GM12865 (cell line): ENCODE measurements at regions not wholly inside any gene's neighbourhood (a gene's known extent, or its start where the extent isn't known, plus 50 kb on each side); places are given as distances from the start of the nearest gene placed in this dataset.

Source experiments
- DNase-seq: peaks from one replicate; pipeline ENCODE4 v3.0.0; 2010; ENCODE audit warnings: low read depth
- H3K4me3 ChIP-seq: 2 replicates; pipeline ENCODE4 v1.5.1; 2011; ENCODE audit warnings: mild to moderate bottlenecking, low read depth, low read length, control low read depth
- TF ChIP-seq, protein P1 (sequence below): IDR thresholded peaks from 2 replicates; pipeline ENCODE4 v1.5.1; 2011; ENCODE audit warnings: low read length, control low read depth, low read depth, inconsistent platforms; ENCODE audit not compliant: insufficient read depth; ENCODE audit errors: missing control alignments

DNA sequence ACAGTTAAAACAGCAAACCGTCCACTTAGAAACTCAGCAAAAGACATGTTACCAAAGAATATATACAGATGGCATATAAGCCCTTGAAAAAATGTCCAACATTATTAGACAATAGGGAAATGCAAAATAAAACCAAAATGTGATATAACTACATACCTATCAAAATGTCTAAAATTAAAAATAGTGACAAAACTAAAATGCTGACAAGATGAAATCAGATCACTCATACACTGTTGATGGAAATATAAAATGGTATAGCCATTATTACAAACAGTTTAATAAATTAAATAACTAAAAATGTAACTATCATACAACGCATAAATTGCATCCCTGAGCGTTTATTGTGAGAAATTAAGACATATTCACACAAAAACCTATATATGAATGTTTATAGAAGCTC, 939.7 kb upstream of the ZWINT start:
- TF ChIP-seq, protein P1, sequence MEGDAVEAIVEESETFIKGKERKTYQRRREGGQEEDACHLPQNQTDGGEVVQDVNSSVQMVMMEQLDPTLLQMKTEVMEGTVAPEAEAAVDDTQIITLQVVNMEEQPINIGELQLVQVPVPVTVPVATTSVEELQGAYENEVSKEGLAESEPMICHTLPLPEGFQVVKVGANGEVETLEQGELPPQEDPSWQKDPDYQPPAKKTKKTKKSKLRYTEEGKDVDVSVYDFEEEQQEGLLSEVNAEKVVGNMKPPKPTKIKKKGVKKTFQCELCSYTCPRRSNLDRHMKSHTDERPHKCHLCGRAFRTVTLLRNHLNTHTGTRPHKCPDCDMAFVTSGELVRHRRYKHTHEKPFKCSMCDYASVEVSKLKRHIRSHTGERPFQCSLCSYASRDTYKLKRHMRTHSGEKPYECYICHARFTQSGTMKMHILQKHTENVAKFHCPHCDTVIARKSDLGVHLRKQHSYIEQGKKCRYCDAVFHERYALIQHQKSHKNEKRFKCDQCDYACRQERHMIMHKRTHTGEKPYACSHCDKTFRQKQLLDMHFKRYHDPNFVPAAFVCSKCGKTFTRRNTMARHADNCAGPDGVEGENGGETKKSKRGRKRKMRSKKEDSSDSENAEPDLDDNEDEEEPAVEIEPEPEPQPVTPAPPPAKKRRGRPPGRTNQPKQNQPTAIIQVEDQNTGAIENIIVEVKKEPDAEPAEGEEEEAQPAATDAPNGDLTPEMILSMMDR: no peak
- no peak overlapping the region for H3K4me3 ChIP-seq
- DNase-seq: no peak

DNA sequence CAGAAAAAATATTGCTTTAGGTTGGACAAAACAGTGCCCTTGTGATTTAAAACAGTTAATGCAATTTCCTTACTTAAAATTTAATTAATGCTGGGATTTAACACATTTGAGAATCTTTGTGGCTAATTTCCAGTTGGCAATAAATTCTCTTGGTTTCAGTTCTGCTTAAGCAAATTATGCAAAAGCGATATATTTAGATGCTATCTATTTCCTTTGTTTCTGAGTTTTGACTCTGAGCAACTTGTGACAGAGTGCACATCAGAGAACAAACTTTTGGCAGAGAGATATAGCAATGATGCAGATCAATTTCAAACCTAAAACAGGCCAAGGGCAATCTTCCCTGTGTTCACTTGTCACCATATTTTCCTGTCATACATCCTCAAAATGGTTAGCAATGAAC, 933.6 kb upstream of the ZWINT start:
- DNase-seq: no peak
- no peak overlapping the region for H3K4me3 ChIP-seq
- TF ChIP-seq, protein P1: no peak

DNA sequence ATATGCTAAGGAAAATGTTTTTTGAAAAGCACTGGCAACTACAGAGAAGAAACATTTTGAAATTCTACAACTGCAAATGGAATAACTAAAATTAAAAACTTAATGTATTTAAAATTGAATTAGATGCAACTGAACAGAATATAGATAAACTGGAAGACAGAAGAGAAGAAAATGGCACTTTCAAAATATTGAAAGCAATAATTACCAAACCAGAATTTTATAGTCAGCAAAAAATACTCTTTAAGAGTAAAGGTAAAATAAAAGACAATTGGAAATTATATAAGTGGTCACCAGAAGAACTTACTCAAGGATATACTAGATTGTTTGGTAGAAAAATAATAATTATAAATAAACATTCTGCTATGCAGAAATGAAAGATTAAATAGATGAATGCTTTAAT, 927.7 kb upstream of the ZWINT start:
- no peak overlapping the region for H3K4me3 ChIP-seq
- TF ChIP-seq, protein P1: no peak

DNA sequence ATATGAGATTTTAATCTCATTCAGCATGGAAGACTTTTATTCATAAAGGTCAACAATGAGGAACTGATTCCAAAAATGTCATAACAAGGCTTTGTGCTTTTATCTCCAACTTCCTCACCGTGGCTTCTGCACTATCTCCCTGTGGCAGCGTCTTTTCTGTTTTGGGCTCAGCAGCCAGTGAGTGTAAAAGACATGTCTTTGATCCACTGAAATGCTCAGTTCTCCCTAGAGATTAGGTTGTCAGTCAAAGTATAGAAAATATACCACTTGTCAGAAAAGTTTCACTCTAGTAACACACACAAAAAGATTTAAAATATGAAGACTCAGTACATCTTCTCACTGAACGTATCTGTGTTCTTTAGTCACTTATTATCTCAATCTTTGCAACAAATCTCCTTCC, 901.8 kb upstream of the ZWINT start:
- TF ChIP-seq, protein P1: no peak
- H3K4me3 ChIP-seq: no peak overlapping the region
- no peak for DNase-seq

More for the DNA sequence above, 927.7 kb upstream of the ZWINT start:
- no peak for DNase-seq

DNA sequence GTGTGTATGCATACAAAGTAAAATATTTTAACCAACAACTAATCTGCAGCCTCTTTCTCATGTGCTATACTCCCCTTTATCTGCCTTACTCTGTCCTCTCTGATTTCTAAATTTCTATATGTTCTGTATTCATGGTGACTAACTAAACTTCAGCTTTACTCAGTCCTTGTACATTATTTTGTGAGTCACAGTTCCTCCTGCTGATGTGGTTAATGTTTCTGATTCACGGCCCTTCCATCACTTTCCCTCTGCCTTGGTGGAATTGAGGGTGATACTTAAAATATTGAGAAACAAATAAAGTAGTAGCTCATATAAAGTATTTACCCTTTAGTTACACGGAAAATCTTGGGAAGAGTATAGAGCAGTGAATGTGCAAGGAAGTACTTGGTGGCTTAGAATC, 899.1 kb upstream of the ZWINT start:
- DNase-seq: no peak
- TF ChIP-seq, protein P1: no peak

DNA sequence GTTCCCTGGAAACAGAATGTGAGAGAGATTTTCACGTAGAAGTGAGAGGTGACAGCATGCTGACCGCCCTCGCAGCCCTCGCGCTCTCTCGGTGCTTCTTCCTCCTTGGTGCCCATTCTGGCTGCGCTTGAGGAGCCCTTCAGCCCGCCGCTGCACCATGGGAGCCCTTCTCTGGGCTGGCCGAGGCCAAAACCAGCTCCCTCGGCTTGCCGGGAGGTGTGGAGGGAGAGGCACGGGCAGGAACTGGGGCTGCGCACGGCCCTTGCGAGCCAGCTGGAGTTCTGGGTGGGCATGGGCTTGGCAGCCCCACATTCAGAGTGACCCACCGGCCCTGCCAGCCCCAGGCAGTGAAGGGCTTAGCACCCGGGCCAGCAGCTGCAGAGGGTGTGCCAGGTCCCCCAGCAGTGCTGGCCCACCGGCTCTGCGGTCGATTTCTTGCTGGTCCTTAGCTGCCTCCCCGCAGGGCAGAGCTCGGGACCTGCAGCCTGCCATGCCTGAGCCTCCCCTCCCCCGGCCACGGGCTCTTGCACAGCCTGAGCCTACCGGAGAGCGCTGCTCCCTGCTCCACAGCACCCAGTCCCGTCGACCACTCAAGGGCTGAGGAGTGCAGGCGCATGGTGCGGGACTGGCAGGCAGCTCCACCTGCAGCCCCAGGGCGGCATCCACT, 888.7 kb upstream of the ZWINT start:
- H3K4me3 ChIP-seq: no peak overlapping the region
- DNase-seq: no peak
- TF ChIP-seq, protein P1: no peak

More for the DNA sequence above, 899.1 kb upstream of the ZWINT start:
- no peak overlapping the region for H3K4me3 ChIP-seq

DNA sequence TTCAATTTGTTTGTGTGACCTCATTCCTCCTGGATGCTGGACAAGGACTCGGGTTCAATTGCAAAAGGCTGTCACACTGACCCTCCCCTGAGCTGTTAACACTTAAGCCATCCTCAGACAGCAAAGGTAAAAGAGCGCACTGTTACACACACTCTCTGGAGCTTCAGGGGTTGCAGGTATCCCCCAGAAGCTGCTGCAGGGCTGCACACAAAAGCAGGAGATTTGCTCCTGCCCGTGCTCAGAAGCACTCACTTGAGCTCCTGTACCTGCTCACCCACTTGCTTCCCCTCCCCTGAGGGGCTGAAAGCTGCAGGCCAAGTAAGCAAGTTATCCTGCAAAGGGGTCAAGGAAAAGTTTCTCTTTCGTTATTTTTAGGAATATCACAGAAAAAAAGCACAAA, 886.2 kb upstream of the ZWINT start:
- TF ChIP-seq, protein P1: no peak
- DNase-seq: no peak
- H3K4me3 ChIP-seq: no peak overlapping the region
